ENCODE measurements at regions not wholly inside any gene's neighbourhood (a gene's known extent, or its start where the extent isn't known, plus 50 kb on each side); places are given as distances from the start of the nearest gene placed in this dataset.

DNA sequence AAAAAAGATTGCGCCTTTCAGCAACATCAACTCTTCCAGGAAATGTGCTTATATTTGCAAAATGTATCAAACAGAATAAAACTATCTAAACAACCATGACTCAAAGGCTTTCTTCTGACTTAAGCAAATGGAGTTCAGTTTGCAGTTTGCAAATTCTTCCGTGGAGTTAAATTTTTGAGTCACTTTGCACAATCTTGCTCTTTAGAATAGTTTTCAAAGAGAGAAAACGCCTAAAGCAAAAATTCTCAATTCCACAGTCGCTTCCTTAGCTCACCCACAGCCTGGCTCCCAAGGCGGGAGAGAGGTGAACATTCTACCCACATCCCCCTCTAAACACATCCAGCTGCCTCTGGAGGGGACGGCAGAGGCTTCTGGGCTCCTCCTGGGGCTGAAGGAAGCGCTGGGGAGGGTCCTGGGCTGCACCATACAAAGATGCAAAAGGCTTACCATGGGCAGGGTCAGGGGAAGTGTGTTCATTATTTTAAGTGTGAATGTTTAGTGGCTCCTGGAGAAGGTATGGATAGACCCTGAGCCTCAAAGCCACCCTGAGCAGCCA, 1487.3 kb downstream of the TBC1D22A start:
- TF ChIP-seq, protein P1, sequence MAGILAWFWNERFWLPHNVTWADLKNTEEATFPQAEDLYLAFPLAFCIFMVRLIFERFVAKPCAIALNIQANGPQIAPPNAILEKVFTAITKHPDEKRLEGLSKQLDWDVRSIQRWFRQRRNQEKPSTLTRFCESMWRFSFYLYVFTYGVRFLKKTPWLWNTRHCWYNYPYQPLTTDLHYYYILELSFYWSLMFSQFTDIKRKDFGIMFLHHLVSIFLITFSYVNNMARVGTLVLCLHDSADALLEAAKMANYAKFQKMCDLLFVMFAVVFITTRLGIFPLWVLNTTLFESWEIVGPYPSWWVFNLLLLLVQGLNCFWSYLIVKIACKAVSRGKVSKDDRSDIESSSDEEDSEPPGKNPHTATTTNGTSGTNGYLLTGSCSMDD (CRISPR knock-in tag; IDR thresholded peaks at IDR 0.05): no peak
- TF ChIP-seq ZNF644 (CRISPR knock-in tag; IDR thresholded peaks at IDR 0.05; ENCODE audit: low read depth) (no peak), ZEB1 (IDR thresholded peaks at IDR 0.05; ENCODE audit: insufficient replicate concordance, low read depth) (no peak), ZNF563 (CRISPR knock-in tag; IDR thresholded peaks at IDR 0.05) (no peak), NR2F2 (IDR thresholded peaks at IDR 0.05; ENCODE audit: borderline replicate concordance, low read depth) (no peak), ZNF350 (CRISPR knock-in tag; IDR thresholded peaks at IDR 0.05; ENCODE audit: borderline replicate concordance, low read depth) (no peak), ZSCAN21 (CRISPR knock-in tag; IDR thresholded peaks at IDR 0.05; ENCODE audit: borderline replicate concordance) (no peak), ZNF296 (CRISPR knock-in tag; conservative IDR thresholded peaks at IDR 0.05) (no peak), U2AF1 (optimal IDR thresholded peaks at IDR 0.05; ENCODE audit: low read depth, low read length) (no peak)
- TF ChIP-seq, protein P2, sequence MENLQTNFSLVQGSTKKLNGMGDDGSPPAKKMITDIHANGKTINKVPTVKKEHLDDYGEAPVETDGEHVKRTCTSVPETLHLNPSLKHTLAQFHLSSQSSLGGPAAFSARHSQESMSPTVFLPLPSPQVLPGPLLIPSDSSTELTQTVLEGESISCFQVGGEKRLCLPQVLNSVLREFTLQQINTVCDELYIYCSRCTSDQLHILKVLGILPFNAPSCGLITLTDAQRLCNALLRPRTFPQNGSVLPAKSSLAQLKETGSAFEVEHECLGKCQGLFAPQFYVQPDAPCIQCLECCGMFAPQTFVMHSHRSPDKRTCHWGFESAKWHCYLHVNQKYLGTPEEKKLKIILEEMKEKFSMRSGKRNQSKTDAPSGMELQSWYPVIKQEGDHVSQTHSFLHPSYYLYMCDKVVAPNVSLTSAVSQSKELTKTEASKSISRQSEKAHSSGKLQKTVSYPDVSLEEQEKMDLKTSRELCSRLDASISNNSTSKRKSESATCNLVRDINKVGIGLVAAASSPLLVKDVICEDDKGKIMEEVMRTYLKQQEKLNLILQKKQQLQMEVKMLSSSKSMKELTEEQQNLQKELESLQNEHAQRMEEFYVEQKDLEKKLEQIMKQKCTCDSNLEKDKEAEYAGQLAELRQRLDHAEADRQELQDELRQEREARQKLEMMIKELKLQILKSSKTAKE (CRISPR knock-in tag; IDR thresholded peaks at IDR 0.05; ENCODE audit: borderline replicate concordance): no peak
- TF ChIP-seq, protein P3, sequence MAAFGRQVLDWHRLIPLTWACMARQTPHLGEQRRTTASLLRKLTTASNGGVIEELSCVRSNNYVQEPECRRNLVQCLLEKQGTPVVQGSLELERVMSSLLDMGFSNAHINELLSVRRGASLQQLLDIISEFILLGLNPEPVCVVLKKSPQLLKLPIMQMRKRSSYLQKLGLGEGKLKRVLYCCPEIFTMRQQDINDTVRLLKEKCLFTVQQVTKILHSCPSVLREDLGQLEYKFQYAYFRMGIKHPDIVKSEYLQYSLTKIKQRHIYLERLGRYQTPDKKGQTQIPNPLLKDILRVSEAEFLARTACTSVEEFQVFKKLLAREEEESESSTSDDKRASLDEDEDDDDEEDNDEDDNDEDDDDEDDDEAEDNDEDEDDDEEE (CRISPR knock-in tag; IDR thresholded peaks at IDR 0.05): no peak
- intact Hi-C loops (cut with micrococcal nuclease; ENCODE audit: unreplicated experiment): no loop called here
- ChIA-PET POLR2A (no interaction called here), CTCF (ENCODE audit: low intra/inter-chr PET ratio, low total read pairs) (no interaction called here)
- no peak overlapping the region for H3K27ac ChIP-seq (ENCODE audit: extremely low read length, insufficient read depth, low read length)
- no peaks in the 10 kb centered on the region for H3K36me3 ChIP-seq (replicated peaks in 1 of 2; ENCODE audit: control insufficient read depth in 1 of 2, insufficient read depth in 2 of 2, low read length in 2 of 2)
- in situ Hi-C loops (cut with HindIII; ENCODE audit: extremely low pct_ligation_motif_present, low pct_unique_long_range_greater_than_20kb): no loop called here
- H4K20me1 ChIP-seq (ENCODE audit: insufficient read depth, low read length): no peaks in the 10 kb centered on the region
- ATAC-seq (no peak), FAIRE-seq (no peak), DNase-seq (ENCODE audit: low spot score) (no peak)
- H3K79me2 ChIP-seq (ENCODE audit: insufficient read depth, low read length): no peaks in the 10 kb centered on the region
- H2AFZ ChIP-seq (ENCODE audit: low read length): no peak overlapping the region
- no peak overlapping the region for H3K4me2 ChIP-seq (ENCODE audit: low read depth, low read length)
- no peaks in the 10 kb centered on the region for H3K9me3 ChIP-seq (ENCODE audit: low read length)
- no peak overlapping the region for H3K9ac ChIP-seq (ENCODE audit: insufficient read depth, low read depth, low read length)
- no peaks in the 10 kb centered on the region for H3K4me1 ChIP-seq (ENCODE audit: insufficient read depth, low read length)
- peaks cover 7 to 32% of the 10 kb centered on the region in 2 experiments; a peak in 4 of 5 replicates for H3K27me3 ChIP-seq (ENCODE audit: control insufficient read depth in 1 of 2, insufficient read depth in 2 of 2, low read length in 2 of 2)
- no TSS peak for BruUV-seq (replicated peaks)
- no peak overlapping the region for H3K4me3 ChIP-seq (replicated peaks in 1 of 3; ENCODE audit: insufficient read depth in 1 of 3, low read depth in 2 of 3, low read length in 3 of 3)
- WGBS (ENCODE audit: low lambda C conversion rate): 1% methylated on average over 5 of the region's 7 CpGs

Measured in HepG2 (cell line).